ENCODE measurements at regions not wholly inside any gene's neighbourhood (a gene's known extent, or its start where the extent isn't known, plus 50 kb on each side); places are given as distances from the start of the nearest gene placed in this dataset.
A peak's percentile ranks its signal among the peaks of the same experiment; 100 is the strongest.

- DNase-seq (ENCODE audit: low read depth in 4 of 4, low spot score in 2 of 4), result no peak
Measured at GRCh38 chr2:122094557-122094956, 339.1 kb downstream of the TSN start.

- DNase-seq (ENCODE audit: low read depth in 4 of 4, low spot score in 2 of 4), result no peak
Measured at GRCh38 chr2:122096761-122097160, 341.3 kb downstream of the TSN start.

GRCh38 chr2:122098306-122098705 is 342.9 kb downstream of the TSN start:
- no peak for DNase-seq (ENCODE audit: low read depth in 4 of 4, low spot score in 2 of 4)

GRCh38 chr2:122100346-122100745 is 344.9 kb downstream of the TSN start:
- DNase-seq (ENCODE audit: low read depth in 4 of 4, low spot score in 2 of 4), result no peak

DNA sequence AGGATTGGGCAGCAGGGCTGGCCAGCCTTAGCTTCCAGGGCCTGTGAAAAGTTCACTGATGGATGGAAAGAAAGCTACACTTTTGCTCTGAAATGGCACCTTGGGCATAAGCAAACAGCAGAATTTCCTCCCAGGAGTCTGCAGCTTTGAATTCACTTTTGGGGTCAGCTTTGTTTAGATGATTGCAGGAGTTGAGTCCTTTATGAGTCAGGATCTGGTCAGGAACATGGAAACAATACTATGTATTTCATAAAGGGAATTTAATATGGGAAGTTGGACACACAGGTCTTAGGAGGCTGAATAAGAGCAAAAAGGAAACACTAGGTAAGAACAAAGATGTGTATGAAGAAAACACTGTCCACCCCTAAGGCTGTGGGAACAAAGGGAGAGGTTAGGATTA is 345.3 kb downstream of the TSN start:
- DNase-seq (ENCODE audit: low read depth in 4 of 4, low spot score in 2 of 4), result no peak

GRCh38 chr2:122101319-122101718 is 345.9 kb downstream of the TSN start:
- no peak for DNase-seq (ENCODE audit: low read depth in 4 of 4, low spot score in 2 of 4)

GRCh38 chr2:122105171-122105876 is 349.9 kb downstream of the TSN start:
- no peak for DNase-seq (ENCODE audit: low read depth in 4 of 4, low spot score in 2 of 4)

DNA sequence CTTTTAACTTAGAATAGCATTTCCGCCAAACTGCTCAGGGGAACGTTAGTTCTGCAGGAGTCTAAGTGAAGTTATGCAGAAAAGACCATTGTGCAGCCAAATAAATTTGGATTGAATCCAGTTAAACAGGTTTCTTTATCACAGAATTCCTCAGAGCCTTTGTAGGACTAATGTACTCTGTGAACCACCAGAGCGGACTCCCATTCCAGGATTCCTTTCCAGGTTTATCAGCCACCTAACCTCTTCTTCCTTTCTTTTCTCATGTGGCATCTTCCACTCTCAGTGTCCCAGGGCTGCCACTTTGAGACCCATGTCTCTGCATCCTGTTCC is 350.4 kb downstream of the TSN start:
- DNase-seq (ENCODE audit: low read depth in 4 of 4, low spot score in 2 of 4), result peak in 1 of 4 donors; percentile 21

GRCh38 chr2:122108186-122108585 is 352.7 kb downstream of the TSN start:
- DNase-seq (ENCODE audit: low read depth in 4 of 4, low spot score in 2 of 4), result no peak

DNA sequence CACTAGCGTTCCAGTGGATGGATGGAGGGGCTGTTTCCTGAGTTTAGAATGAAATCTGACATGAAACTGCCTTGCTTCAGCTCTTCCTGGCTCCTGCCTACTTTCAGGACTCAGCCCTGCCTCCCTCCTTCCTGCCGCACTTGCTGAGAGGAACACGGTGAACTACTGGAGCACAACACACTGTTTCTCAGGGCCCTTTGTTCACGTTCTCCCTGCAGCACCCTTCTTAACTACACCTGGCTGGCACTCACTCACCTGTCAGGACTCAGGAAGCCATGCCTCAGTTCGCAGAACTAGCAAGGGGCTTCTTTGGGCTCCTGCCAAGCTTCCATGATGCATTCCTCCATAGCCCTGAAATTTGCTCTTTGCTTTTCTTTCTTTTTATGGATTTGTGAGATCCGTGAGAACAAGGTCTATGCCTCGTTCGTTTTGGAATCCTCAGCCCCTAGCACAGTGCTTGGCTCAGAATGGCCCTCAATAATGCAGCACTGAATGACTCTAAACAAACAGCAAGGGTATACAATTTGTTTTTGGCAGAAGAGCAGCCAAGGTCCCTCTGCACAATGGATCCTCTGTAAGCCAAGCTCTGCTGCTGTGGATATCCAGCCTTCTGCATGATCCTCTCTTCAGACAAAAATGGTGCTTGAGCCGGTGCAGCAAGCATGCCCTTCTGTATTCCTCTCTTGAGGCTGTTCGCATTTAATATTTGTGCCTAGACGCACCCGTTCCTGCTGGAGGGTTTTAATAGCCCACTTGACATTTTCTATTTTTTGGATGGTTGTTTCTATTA is 357.0 kb downstream of the TSN start:
- DNase-seq (ENCODE audit: low read depth in 4 of 4, low spot score in 2 of 4), result no peak

DNA sequence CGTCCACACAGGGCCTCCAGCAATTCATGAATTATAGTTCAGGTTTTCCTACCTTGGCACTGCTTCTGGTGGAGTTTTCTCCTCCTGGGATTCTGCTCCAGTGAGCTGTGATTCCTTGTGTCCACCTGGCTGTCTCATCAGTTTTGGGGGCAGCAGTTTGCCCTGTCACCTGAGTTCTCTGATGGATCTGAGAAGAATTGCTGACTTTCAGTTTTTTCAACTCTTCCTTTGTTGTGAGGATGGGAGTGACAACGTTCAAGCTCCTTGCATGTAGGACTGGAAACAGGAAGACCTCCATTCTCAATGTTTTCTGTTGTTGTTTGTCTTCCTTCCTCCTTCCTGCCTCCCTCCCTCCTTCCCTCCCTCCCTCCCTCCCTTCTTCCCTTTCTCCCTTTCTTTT is 359.0 kb downstream of the TSN start:
- DNase-seq (ENCODE audit: low read depth in 4 of 4, low spot score in 2 of 4), result no peak

DNA sequence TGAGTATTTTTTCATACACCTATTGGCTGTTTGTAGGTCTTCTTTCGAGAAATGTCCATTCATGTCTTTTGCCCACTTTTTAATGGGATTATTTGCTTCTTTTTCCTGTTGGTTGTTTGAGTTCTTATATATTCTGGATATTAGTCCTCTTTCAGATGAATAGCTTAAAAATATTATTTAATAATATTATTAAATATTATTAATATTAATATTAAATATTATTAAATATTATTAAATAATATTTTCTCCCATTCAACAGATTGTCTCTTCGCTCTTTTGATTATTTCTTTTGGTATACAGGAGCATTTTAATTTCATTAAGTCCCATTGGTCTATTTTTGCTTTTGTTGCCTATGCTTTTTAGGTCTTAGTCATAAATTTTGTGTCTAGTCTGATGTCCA is 361.9 kb downstream of the TSN start:
- DNase-seq (ENCODE audit: low read depth in 4 of 4, low spot score in 2 of 4), result no peak

DNA sequence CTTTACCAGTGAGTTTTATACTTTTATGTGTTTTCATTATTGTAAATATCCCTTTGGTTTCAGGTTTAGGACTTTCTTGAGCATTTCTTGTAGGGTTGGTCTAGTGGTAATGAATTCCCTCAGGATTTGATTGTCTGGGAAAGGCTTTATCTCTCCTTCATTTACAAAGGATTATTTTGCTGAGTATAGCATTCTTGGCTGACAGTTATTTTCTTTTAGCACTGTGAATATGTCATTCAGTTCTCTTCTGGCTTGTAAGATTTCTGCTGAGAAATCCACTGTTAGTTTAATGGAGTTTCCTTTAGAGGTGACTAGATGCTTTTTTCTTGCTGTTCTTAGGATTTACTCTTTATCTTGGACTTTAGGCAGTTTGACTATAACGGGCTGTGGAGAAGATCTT is 373.9 kb downstream of the TSN start:
- no peak for DNase-seq (ENCODE audit: low read depth in 4 of 4, low spot score in 2 of 4)

DNA sequence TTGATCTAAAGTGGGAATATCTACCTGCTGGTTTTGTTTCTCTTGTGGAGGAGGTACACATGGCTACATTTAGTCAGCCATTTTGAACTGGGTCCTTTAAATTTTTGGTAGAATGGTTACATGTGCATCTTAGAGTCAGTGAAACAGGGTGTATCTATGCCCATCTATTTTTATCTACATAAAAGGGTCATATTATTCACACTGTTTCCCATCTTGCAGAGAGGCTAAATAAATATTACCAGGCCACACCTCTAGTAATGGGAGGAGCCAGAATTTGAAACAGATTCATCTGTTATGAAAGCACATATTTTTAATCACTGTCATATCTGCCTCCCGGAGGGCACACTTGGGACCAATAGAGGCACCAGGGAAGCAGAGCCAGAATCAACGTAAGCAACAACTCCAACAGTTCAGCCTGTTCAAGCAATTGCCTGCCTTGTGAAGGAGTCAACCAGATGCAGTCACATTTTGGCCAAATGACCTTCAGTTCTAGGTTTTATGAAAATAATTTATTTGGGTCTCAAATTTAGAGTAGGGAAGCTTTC is 376.8 kb downstream of the TSN start:
- no peak for DNase-seq (ENCODE audit: low read depth in 4 of 4, low spot score in 2 of 4)

- DNase-seq (ENCODE audit: low read depth in 4 of 4, low spot score in 2 of 4), result no peak
Measured at GRCh38 chr2:122135021-122135937, 379.8 kb downstream of the TSN start.

- no peak for DNase-seq (ENCODE audit: low read depth in 4 of 4, low spot score in 2 of 4)
Measured at GRCh38 chr2:122136056-122136455, 380.6 kb downstream of the TSN start.

DNA sequence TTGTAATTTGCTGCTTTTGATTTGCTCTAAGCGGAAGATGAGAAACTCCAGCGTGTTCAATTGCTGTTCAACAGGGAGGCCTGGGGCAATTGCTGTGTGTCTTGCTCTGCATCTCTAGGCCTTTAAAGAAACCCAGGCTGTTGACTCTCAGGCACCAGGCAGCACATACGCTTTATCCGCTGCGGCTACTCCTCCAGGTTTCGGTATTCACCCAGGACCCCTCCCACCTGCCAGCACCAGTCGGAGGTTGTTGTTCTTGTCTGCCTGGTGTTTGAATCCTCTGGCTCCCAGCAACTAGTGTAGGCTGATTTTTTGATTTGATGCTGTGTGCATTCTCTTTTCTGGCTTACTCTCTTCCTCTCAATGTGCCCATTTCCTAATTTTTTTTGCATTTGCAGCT is 383.1 kb downstream of the TSN start:
- DNase-seq (ENCODE audit: low read depth in 4 of 4, low spot score in 2 of 4), result no peak

DNA sequence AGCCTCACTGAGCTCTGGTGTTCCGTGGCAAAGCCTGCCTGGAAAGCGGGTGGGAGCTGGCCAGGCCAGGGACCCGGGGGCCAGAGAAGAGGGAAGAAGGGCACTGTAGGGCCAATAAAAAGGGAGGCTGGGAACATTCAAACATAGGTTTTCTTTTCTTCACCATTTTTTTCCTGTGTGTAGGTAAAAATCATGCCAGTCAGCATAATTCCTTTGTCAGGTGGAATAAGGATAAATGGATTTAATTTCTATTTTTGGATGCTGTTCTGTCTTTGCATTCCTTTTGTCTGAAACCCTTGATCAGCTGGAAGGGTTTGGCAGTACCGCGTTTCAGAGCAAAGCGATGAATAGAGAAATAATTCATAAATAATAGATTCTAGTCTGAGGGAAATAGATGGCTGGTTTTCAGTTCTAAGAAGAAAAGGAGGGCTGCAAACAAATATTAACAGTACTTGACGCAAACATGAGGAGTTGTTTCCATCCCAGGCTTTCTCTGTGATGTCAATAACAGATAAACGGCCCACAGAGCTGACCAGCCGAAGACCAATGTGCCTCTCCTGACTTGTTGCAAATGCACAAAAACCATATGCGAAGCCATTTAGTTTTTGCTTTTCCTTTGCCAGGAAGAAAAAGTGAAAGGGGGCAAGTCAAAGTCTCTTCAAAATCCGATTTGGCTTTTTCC is 384.4 kb downstream of the TSN start:
- no peak for DNase-seq (ENCODE audit: low read depth in 4 of 4, low spot score in 2 of 4)

- DNase-seq (ENCODE audit: low read depth in 4 of 4, low spot score in 2 of 4), result no peak
Measured at GRCh38 chr2:122144884-122145283, 389.4 kb downstream of the TSN start.

GRCh38 chr2:122145856-122146255 is 390.4 kb downstream of the TSN start:
- DNase-seq (ENCODE audit: low read depth in 4 of 4, low spot score in 2 of 4), result no peak
